Limb (tissue), 2 donors: ENCODE measurements at regions not wholly inside any gene's neighbourhood (a gene's known extent, or its start where the extent isn't known, plus 50 kb on each side); places are given as distances from the start of the nearest gene placed in this dataset.
"Not testable (repeated sequence)": the region's sequence is repeated elsewhere in the genome, so short reads cannot be mapped to it uniquely, and the experiment has no call there.

Source experiments
- DNase-seq, 2 donors: peaks; one replicate each; pipeline ENCODE4 v3.0.0-alpha.2; 2016; ENCODE audit errors: extremely low spot score in 2 of 2

GRCh38 chr9:129437626-129438323 is 183.1 kb downstream of the C9orf50 start:
- peak in 1 of 2 donors; percentile 45 for DNase-seq

GRCh38 chr9:129436751-129437625 is 183.9 kb downstream of the C9orf50 start:
- DNase-seq = peak in 1 of 2 donors; percentile 85

GRCh38 chr9:129435988-129436717 is 184.7 kb downstream of the C9orf50 start:
- DNase-seq = peak in 1 of 2 donors; percentile 45

GRCh38 chr9:129435291-129435690 is 185.6 kb downstream of the C9orf50 start:
- DNase-seq = peak in 1 of 2 donors; percentile 26

GRCh38 chr9:129434187-129434586 is 186.7 kb downstream of the C9orf50 start:
- no peak for DNase-seq

GRCh38 chr9:129432297-129433154 is 188.4 kb downstream of the C9orf50 start:
- DNase-seq = peak in 1 of 2 donors; percentile 33

- no peak for DNase-seq
Measured at GRCh38 chr9:129430940-129431643, 189.8 kb downstream of the C9orf50 start.

- DNase-seq = peak in 1 of 2 donors; percentile 39
Measured at GRCh38 chr9:129428864-129429577, 191.9 kb downstream of the C9orf50 start.

- peak in 1 of 2 donors; percentile 16 for DNase-seq
Measured at GRCh38 chr9:129427149-129427548, 193.8 kb downstream of the C9orf50 start.

- DNase-seq = not testable (repeated sequence)
Measured at GRCh38 chr9:129423755-129424154, 197.1 kb downstream of the C9orf50 start.

GRCh38 chr9:129423216-129423615 is 197.7 kb downstream of the C9orf50 start:
- DNase-seq = no peak

GRCh38 chr9:129422843-129423192 is 198.1 kb downstream of the C9orf50 start:
- no peak for DNase-seq

- no peak for DNase-seq
Measured at GRCh38 chr9:129422032-129422842, 198.7 kb downstream of the C9orf50 start.

GRCh38 chr9:129421371-129421770 is 199.5 kb downstream of the C9orf50 start:
- DNase-seq = no peak

- DNase-seq = no peak
Measured at GRCh38 chr9:129420721-129421120, 200.2 kb downstream of the C9orf50 start.

- no peak for DNase-seq
Measured at GRCh38 chr9:129419382-129419899, 201.5 kb downstream of the C9orf50 start.

GRCh38 chr9:129418451-129418850 is 202.4 kb downstream of the C9orf50 start:
- DNase-seq = no peak

GRCh38 chr9:129416821-129417539 is 203.9 kb downstream of the C9orf50 start:
- no peak for DNase-seq
